ENCODE measurements at regions not wholly inside any gene's neighbourhood (a gene's known extent, or its start where the extent isn't known, plus 50 kb on each side); places are given as distances from the start of the nearest gene placed in this dataset.

DNA sequence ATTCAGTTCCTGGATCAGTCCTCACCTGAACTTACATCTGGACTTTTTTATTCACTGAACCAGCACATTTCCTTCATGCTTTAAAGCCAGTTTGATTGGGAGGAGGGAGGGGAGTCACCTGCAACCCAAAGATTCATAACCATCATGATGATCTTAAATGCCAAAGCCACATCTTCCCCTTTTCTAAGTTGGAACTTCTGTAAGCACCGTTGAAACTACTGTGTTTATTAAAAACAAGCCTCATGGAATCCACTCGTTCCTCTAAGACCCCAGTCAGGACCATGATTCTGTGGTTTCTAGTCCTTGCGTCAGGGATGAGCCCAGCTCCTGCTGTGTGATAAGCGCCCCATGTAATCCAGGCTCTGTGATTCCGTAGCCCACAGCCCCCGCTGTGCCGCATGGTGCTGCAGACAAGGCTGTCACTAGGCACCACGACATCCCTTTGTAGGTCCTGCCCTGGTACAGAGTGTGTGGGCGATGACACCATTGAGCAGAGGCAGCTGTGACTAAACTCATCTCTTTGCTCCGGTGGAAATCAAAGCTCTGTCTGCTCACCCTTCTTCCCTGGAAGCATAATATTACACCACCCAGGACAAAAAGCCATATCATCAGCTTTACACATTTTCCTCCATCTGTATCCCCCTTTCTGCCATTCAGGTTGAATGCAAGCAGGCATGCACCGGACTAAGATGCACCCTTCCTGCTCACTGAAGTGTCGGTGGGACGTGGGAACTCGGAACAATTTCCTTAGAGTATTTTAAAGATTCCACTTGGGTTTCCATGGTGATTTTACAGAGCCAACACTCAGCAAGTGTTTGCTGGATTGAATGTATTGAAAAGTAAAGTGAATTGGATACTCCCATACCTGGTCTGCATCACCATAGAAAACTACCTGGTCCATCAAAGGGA lies 132.0 kb upstream of the FSTL4 start:
- H3K4me3 ChIP-seq (ENCODE audit: low read depth, low read length) = no peak overlapping the region
- TF ChIP-seq, protein P1, sequence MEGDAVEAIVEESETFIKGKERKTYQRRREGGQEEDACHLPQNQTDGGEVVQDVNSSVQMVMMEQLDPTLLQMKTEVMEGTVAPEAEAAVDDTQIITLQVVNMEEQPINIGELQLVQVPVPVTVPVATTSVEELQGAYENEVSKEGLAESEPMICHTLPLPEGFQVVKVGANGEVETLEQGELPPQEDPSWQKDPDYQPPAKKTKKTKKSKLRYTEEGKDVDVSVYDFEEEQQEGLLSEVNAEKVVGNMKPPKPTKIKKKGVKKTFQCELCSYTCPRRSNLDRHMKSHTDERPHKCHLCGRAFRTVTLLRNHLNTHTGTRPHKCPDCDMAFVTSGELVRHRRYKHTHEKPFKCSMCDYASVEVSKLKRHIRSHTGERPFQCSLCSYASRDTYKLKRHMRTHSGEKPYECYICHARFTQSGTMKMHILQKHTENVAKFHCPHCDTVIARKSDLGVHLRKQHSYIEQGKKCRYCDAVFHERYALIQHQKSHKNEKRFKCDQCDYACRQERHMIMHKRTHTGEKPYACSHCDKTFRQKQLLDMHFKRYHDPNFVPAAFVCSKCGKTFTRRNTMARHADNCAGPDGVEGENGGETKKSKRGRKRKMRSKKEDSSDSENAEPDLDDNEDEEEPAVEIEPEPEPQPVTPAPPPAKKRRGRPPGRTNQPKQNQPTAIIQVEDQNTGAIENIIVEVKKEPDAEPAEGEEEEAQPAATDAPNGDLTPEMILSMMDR (IDR thresholded peaks at IDR 0.05; ENCODE audit: insufficient read depth, low read depth, low read length) = no peak
- no peak for DNase-seq (ENCODE audit: low read depth)

DNA sequence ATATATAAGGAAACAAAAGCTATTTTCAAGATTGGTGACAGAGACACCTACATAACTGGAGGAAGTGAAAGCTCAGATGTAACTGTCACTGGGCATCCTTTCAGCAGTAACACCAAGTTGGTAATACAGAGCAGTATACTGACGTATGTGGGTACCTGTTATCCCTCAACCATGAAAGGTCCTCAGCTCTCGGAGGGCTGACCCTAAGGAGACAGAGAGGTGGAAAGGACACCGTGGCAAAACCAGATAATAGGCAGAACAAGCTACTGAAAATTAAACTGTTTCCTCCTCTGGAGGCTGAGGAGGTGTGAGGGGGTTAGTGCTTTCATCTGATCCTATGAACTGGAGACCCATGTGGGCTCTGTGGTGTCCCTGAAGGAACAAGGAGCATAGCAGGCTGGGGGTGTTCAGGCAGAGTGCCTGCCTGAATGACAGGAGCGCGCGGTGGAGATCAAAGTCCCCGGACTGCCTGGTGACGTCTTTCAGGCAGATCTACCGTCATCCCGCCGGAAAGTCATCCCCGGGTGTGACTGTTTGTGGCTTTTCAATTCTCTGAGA lies 130.2 kb upstream of the FSTL4 start:
- DNase-seq (ENCODE audit: low read depth) = no peak
- no peak overlapping the region for H3K4me3 ChIP-seq (ENCODE audit: low read depth, low read length)
- TF ChIP-seq, protein P1 (IDR thresholded peaks at IDR 0.05; ENCODE audit: insufficient read depth, low read depth, low read length) = no peak

DNA sequence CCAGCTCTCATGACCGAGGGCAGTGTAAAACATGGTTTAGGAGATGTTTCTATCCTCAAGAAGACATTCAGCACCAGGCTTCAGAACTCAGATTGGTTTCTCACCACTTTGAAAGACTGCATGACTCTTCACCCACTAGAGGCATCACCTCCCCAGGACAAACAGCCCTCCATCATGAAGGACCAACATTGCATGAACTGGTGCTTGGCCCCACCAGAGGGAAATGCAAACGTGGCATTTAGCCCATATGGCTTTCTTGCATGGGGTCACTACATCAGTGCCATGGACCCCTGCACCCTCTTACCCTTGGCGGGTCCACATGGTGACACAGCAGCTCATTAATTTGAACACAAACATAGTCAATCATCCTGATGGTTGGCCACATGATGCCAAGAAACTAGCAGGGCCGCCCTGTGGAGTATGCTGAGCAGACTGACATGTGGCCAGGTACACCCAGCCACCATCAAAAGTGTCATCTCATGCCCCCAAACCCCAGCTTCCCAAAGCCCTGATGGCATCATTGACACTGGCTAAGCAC lies 129.5 kb upstream of the FSTL4 start:
- TF ChIP-seq, protein P1 (IDR thresholded peaks at IDR 0.05; ENCODE audit: insufficient read depth, low read depth, low read length) = no peak
- DNase-seq (ENCODE audit: low read depth) = no peak
- H3K4me3 ChIP-seq (ENCODE audit: low read depth, low read length) = no peak overlapping the region

DNA sequence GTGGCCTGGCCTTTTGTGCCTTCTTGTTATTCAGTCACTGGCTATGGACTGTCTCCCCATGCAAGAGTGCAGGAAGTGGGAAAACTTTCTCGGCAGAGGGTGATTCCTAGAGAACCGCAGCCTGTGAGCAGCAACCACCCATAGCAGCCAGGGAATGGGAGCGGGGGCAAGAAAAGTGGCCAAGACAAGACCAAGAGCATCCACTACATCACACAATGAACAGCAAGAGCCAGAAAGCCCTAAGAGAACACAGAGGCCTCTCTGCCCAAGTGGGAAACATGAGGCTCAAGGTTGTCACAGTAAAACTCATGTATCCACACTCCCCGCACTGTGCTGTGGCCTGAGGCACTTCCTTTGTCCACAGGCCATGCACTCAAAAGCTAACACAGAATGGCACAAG lies 129.1 kb upstream of the FSTL4 start:
- no peak for DNase-seq (ENCODE audit: low read depth)
- no peak overlapping the region for H3K4me3 ChIP-seq (ENCODE audit: low read depth, low read length)
- TF ChIP-seq, protein P1 (IDR thresholded peaks at IDR 0.05; ENCODE audit: insufficient read depth, low read depth, low read length) = no peak

DNA sequence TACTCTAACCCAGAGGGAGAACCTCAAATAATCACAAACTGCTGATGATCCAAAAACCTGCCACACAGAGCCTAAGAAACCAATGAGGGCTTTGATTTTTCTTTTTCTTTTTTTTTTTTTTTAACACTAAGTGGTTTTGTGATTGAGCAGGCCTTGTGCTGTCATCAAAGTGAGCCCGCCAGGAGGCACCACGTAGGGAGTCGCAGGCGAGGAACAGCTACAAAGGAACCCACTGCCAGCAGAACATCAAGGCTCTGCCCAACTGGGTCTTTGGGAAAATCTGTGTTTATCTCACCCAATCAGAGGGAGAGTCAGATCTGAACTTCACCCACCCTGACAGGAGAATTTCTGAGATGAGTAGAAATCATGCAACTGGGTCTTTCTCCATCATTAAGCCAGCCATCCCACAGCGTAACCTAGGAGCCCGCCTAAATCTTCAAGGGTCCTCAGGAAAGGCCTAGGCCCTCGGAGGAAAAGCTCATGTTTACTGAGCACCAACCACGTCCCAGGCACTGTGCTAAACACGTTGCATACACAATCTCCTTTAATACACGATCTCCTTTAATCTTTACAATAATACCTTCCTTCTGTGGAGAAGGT lies 126.9 kb upstream of the FSTL4 start:
- DNase-seq (ENCODE audit: low read depth) = no peak
- H3K4me3 ChIP-seq (ENCODE audit: low read depth, low read length) = no peak overlapping the region
- TF ChIP-seq, protein P1 (IDR thresholded peaks at IDR 0.05; ENCODE audit: insufficient read depth, low read depth, low read length) = no peak

DNA sequence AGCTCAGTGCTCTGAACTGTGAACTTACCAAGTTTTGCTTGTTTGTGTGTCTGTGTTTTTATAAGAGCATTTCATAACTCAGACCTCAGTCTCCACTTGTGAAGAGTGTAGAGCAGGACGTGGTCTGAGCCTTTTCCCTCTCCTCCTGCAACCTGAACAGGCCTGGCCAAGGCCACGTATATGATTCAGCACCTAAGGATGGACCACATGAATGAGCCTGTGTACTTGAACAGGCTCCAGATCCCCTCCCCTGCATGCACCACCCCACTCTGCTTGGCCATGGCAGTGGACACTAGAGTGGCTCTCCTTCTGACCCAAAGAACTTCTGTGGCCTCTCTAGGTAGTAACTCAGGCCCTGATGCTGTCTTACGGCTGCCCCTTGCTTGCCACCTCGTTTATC lies 125.9 kb upstream of the FSTL4 start:
- H3K4me3 ChIP-seq (ENCODE audit: low read depth, low read length) = no peak overlapping the region
- DNase-seq (ENCODE audit: low read depth) = no peak
- TF ChIP-seq, protein P1 (IDR thresholded peaks at IDR 0.05; ENCODE audit: insufficient read depth, low read depth, low read length) = no peak

All from fibroblast of villous mesenchyme (primary cell).